A673 (cell line): ENCODE measurements at regions not wholly inside any gene's neighbourhood (a gene's known extent, or its start where the extent isn't known, plus 50 kb on each side); places are given as distances from the start of the nearest gene placed in this dataset.

Experiments
- BruUV-seq: library from RNA; stranded (reverse); fragments of 400-500 nt; replicated peaks from 2 replicates; lab custom pipeline; 2021; lab: Mats Ljungman, UMichigan
- CTCF ChIA-PET: fragments of 300-600 bp; sonication (Branson Sonifier 250); formaldehyde crosslinking; loops from one replicate; lab custom pipeline; 2022; ENCODE audit warnings: antibody characterized with exemption; lab: Charles Lee
- POLR2A ChIA-PET: fragments of 300-600 bp; sonication (Branson Sonifier 250); formaldehyde crosslinking; loops from one replicate; lab custom pipeline; 2022; ENCODE audit warnings: antibody characterized with exemption; ENCODE audit not compliant: low non-redundant PET; lab: Charles Lee
- DNase-seq: peaks from one replicate; pipeline ENCODE4 v3.0.0-alpha.2; 2015; ENCODE audit warnings: low spot score
- H3K27ac ChIP-seq: fragments of 200-600 bp; sonication (generic); 2 replicates; pipeline ENCODE4 v1.5.1; 2016; ENCODE audit warnings: mixed run types, low read depth, mild to moderate bottlenecking, mixed read lengths, antibody characterized with exemption, low read length; ENCODE audit not compliant: poor library complexity, severe bottlenecking
- H3K27me3 ChIP-seq: fragments of 200-600 bp; sonication (generic); replicated peaks from 2 replicates; pipeline ENCODE4 v1.6.1; 2017; ENCODE audit warnings: mixed run types, low read depth, mild to moderate bottlenecking, mixed read lengths, antibody characterized with exemption, low read length; ENCODE audit not compliant: insufficient read depth, poor library complexity
- H3K36me3 ChIP-seq: fragments of 200-600 bp; sonication (generic); 2 replicates; pipeline ENCODE4 v1.6.1; 2016; ENCODE audit warnings: mixed run types, mild to moderate bottlenecking, mixed read lengths, antibody characterized with exemption, low read length; ENCODE audit not compliant: insufficient read depth, poor library complexity, severe bottlenecking
- H3K4me1 ChIP-seq: fragments of 200-600 bp; sonication (generic); 2 replicates; pipeline ENCODE4 v1.6.1; 2017; ENCODE audit warnings: mixed run types, mild to moderate bottlenecking, mixed read lengths, antibody characterized with exemption, low read length; ENCODE audit not compliant: insufficient read depth, poor library complexity, severe bottlenecking
- H3K4me3 ChIP-seq: fragments of 200-600 bp; sonication (generic); 2 replicates; pipeline ENCODE4 v1.5.1; 2016; ENCODE audit warnings: low read depth, mixed run types, mild to moderate bottlenecking, mixed read lengths, low read length; ENCODE audit not compliant: poor library complexity, severe bottlenecking
- H3K9me3 ChIP-seq: fragments of 200-600 bp; sonication (generic); 2 replicates; pipeline ENCODE4 v1.6.1; 2016; ENCODE audit warnings: mixed run types, low read depth, mild to moderate bottlenecking, mixed read lengths, antibody characterized with exemption, low read length; ENCODE audit not compliant: poor library complexity, severe bottlenecking
- CTCF ChIP-seq: fragments of 300-800, 200-600 bp; sonication (generic); conservative IDR thresholded peaks from 2 replicates; pipeline ENCODE4 v1.5.1; 2017; ENCODE audit warnings: low read depth, mild to moderate bottlenecking, antibody characterized with exemption, low read length, moderate library complexity, mixed read lengths
- EZH2 ChIP-seq: fragments of 200-600 bp; sonication (generic); IDR thresholded peaks from 2 replicates; pipeline ENCODE4 v1.6.1; 2017; ENCODE audit warnings: borderline replicate concordance, low read depth, mild to moderate bottlenecking, mixed read lengths, antibody characterized with exemption, low read length; ENCODE audit not compliant: poor library complexity, severe bottlenecking
- intact Hi-C: fragments of 100-400 bp; cut with micrococcal nuclease; formaldehyde crosslinking; loops from one replicate; pipeline ENCODE4 v1.10.0; 2022; ENCODE audit not compliant: unreplicated experiment

GRCh38 chr11:130581646-130582045 is 133.2 kb downstream of the ADAMTS15 start:
- intact Hi-C loops: loop anchor here (2.0 to 5.0 kb wide), 2 partner anchors 155 to 201 kb away; no protein-coding TSS in a partner anchor
- ChIA-PET POLR2A (no interaction called here), CTCF (no interaction called here)
- BruUV-seq: no TSS peak
- Histone ChIP-seq H3K36me3 (no peaks in the 10 kb centered on the region), H3K27me3 (no peaks in the 10 kb centered on the region), H3K27ac (no peak overlapping the region), H3K4me3 (no peak overlapping the region), H3K4me1 (peaks cover 15% of the 10 kb centered on the region), H3K9me3 (no peaks in the 10 kb centered on the region)
- no peak for TF ChIP-seq CTCF
- no peak for TF ChIP-seq EZH2
- peak; percentile 42 for DNase-seq

- Histone ChIP-seq H3K27me3 (no peaks in the 10 kb centered on the region), H3K4me3 (no peak overlapping the region), H3K4me1 (peaks cover 15% of the 10 kb centered on the region), H3K9me3 (no peaks in the 10 kb centered on the region), H3K27ac (no peak overlapping the region), H3K36me3 (no peaks in the 10 kb centered on the region)
- TF ChIP-seq EZH2 (no peak), CTCF (no peak)
- ChIA-PET CTCF (no interaction called here), POLR2A (no interaction called here)
- no TSS peak for BruUV-seq
- intact Hi-C loops: loop anchor here (5.0 kb wide), 1 partner anchor 200 kb away; no protein-coding TSS in a partner anchor
- no peak for DNase-seq
Observed at GRCh38 chr11:130582176-130582575, 133.7 kb downstream of the ADAMTS15 start.

GRCh38 chr11:130582981-130583380 is 134.5 kb downstream of the ADAMTS15 start:
- Histone ChIP-seq H3K36me3 (no peaks in the 10 kb centered on the region), H3K27me3 (no peaks in the 10 kb centered on the region), H3K4me3 (no peak overlapping the region), H3K27ac (no peak overlapping the region), H3K9me3 (no peaks in the 10 kb centered on the region), H3K4me1 (peaks cover 15% of the 10 kb centered on the region)
- TF ChIP-seq EZH2: no peak
- no peak for TF ChIP-seq CTCF
- no TSS peak for BruUV-seq
- ChIA-PET CTCF (no interaction called here), POLR2A (no interaction called here)
- DNase-seq: no peak
- intact Hi-C loops: loop anchor here (5.0 kb wide), 1 partner anchor 199 kb away; no protein-coding TSS in a partner anchor
